HEK293T (cell line): ENCODE measurements at regions not wholly inside any gene's neighbourhood (a gene's known extent, or its start where the extent isn't known, plus 50 kb on each side); places are given as distances from the start of the nearest gene placed in this dataset.

ENCODE experiments used
- CTCF ChIA-PET: fragments of 350-600 bp; formaldehyde crosslinking; extraction: SDS; loops from one replicate; lab custom pipeline; 2021; ENCODE audit warnings: antibody characterized with exemption, inconsistent platforms; lab: Yijun Ruan, JAX
- POLR2A ChIA-PET: fragments of 350-600 bp; formaldehyde crosslinking; extraction: SDS; loops from one replicate; lab custom pipeline; 2020; ENCODE audit warnings: antibody characterized with exemption, inconsistent platforms; lab: Yijun Ruan, JAX
- DNase-seq: peaks from one replicate; pipeline ENCODE4 v3.0.0; 2012; ENCODE audit warnings: mixed read lengths; ENCODE audit errors: extremely low spot score
- ARNT ChIP-seq: fragments of 450-650 bp; IDR thresholded peaks from 2 replicates; pipeline ENCODE4 v1.6.1; 2017; ENCODE audit warnings: mild to moderate bottlenecking
- BHLHE40 ChIP-seq: fragments of 450-650 bp; IDR thresholded peaks from 2 replicates; pipeline ENCODE4 v1.6.1; 2016; ENCODE audit warnings: mild to moderate bottlenecking, moderate library complexity, borderline replicate concordance
- CTBP1 ChIP-seq: fragments of 450-650 bp; IDR thresholded peaks from 2 replicates; pipeline ENCODE4 v1.6.1; 2016; ENCODE audit warnings: borderline replicate concordance
- ELF4 ChIP-seq: fragments of 450-650 bp; IDR thresholded peaks from 2 replicates; pipeline ENCODE4 v1.6.1; 2017; ENCODE audit warnings: antibody characterized with exemption
- FOXA1 ChIP-seq: fragments of 450-650 bp; IDR thresholded peaks from 2 replicates; pipeline ENCODE4 v1.6.1; 2016; ENCODE audit warnings: mild to moderate bottlenecking
- FOXK2 ChIP-seq: fragments of 450-650 bp; IDR thresholded peaks from 2 replicates; pipeline ENCODE4 v1.6.1; 2016; ENCODE audit warnings: mild to moderate bottlenecking
- FOXM1 ChIP-seq: fragments of 450-650 bp; IDR thresholded peaks from 2 replicates; pipeline ENCODE4 v1.6.1; 2017; ENCODE audit warnings: mild to moderate bottlenecking, borderline replicate concordance
- HDGF ChIP-seq: fragments of 450-650 bp; IDR thresholded peaks from 2 replicates; pipeline ENCODE4 v1.6.1; 2017; ENCODE audit warnings: antibody characterized with exemption, borderline replicate concordance
- L3MBTL2 ChIP-seq: fragments of 450-650 bp; conservative IDR thresholded peaks from 2 replicates; pipeline ENCODE4 v1.6.1; 2016; ENCODE audit warnings: mild to moderate bottlenecking
- LEF1 ChIP-seq: fragments of 450-650 bp; IDR thresholded peaks from 2 replicates; pipeline ENCODE4 v1.6.1; 2017; ENCODE audit warnings: mild to moderate bottlenecking, borderline replicate concordance
- NFRKB ChIP-seq: fragments of 450-650 bp; IDR thresholded peaks from 2 replicates; pipeline ENCODE4 v1.6.1; 2016; ENCODE audit warnings: mild to moderate bottlenecking, moderate library complexity
- PKNOX1 ChIP-seq: fragments of 450-650 bp; IDR thresholded peaks from 2 replicates; pipeline ENCODE4 v1.6.1; 2016
- SP1 ChIP-seq: fragments of 450-650 bp; IDR thresholded peaks from 2 replicates; pipeline ENCODE4 v1.6.1; 2017
- SUZ12 ChIP-seq: fragments of 450-650 bp; IDR thresholded peaks from 2 replicates; pipeline ENCODE4 v1.6.1; 2016; ENCODE audit warnings: mild to moderate bottlenecking
- TARDBP ChIP-seq: fragments of 450-650 bp; IDR thresholded peaks from 2 replicates; pipeline ENCODE4 v1.6.1; 2016
- ZNF384 ChIP-seq: fragments of 450-650 bp; IDR thresholded peaks from 2 replicates; pipeline ENCODE4 v1.6.1; 2016

- ChIA-PET CTCF (no interaction called here), POLR2A (no interaction called here)
- no peak for TF ChIP-seq FOXA1
- TF ChIP-seq TARDBP = no peak
- no peak for TF ChIP-seq SP1
- TF ChIP-seq HDGF = no peak
- TF ChIP-seq BHLHE40 = no peak
- no peak for DNase-seq
These were observed 622.3 kb upstream of the ACVR2A start for GRCh38 chr2:147222506-147222905.

GRCh38 chr2:147214914-147215313 is 629.9 kb upstream of the ACVR2A start:
- DNase-seq = no peak
- ChIA-PET POLR2A (no interaction called here), CTCF (no interaction called here)
- TF ChIP-seq NFRKB (no peak), SP1 (no peak), PKNOX1 (no peak), FOXM1 (no peak), CTBP1 (no peak), FOXA1 (no peak), L3MBTL2 (no peak), ELF4 (no peak), SUZ12 (no peak)

GRCh38 chr2:147211484-147211883 is 633.3 kb upstream of the ACVR2A start:
- TF ChIP-seq ARNT = no peak
- TF ChIP-seq SP1 = no peak
- TF ChIP-seq ELF4 = no peak
- no peak for TF ChIP-seq FOXK2
- TF ChIP-seq FOXM1 = no peak
- TF ChIP-seq TARDBP = no peak
- no peak for TF ChIP-seq FOXA1
- no peak for TF ChIP-seq NFRKB
- TF ChIP-seq ZNF384 = no peak
- TF ChIP-seq SUZ12 = no peak
- no peak for TF ChIP-seq CTBP1
- no peak for TF ChIP-seq HDGF
- no peak for TF ChIP-seq PKNOX1
- TF ChIP-seq BHLHE40 = no peak
- no peak for TF ChIP-seq LEF1
- no peak for TF ChIP-seq L3MBTL2
- no peak for DNase-seq
- CTCF ChIA-PET = no interaction called here
- POLR2A ChIA-PET = no interaction called here

GRCh38 chr2:147204102-147204501 is 640.7 kb upstream of the ACVR2A start:
- CTCF ChIA-PET = no interaction called here
- no peak for TF ChIP-seq ARNT
- TF ChIP-seq ZNF384 = no peak
- no peak for TF ChIP-seq ELF4
- POLR2A ChIA-PET = no interaction called here
- no peak for DNase-seq

- TF ChIP-seq CTBP1 = no peak
- no peak for DNase-seq
- POLR2A ChIA-PET = no interaction called here
- CTCF ChIA-PET = no interaction called here
These were observed 646.1 kb upstream of the ACVR2A start for GRCh38 chr2:147198651-147199171.

GRCh38 chr2:147197754-147198483 is 646.9 kb upstream of the ACVR2A start:
- CTCF ChIA-PET = no interaction called here
- DNase-seq = no peak
- TF ChIP-seq BHLHE40 (no peak), PKNOX1 (no peak), FOXM1 (no peak)
- POLR2A ChIA-PET = no interaction called here

- CTCF ChIA-PET = no interaction called here
- POLR2A ChIA-PET = no interaction called here
- no peak for TF ChIP-seq HDGF
- TF ChIP-seq BHLHE40 = no peak
- no peak for TF ChIP-seq SUZ12
- TF ChIP-seq ELF4 = no peak
- no peak for TF ChIP-seq FOXM1
- TF ChIP-seq FOXK2 = no peak
- TF ChIP-seq TARDBP = no peak
- no peak for TF ChIP-seq SP1
- no peak for TF ChIP-seq ARNT
- no peak for TF ChIP-seq PKNOX1
- TF ChIP-seq CTBP1 = no peak
- TF ChIP-seq FOXA1 = no peak
- no peak for DNase-seq
These were observed 662.6 kb upstream of the ACVR2A start for GRCh38 chr2:147182260-147182659.
